ENCODE measurements at regions not wholly inside any gene's neighbourhood (a gene's known extent, or its start where the extent isn't known, plus 50 kb on each side); places are given as distances from the start of the nearest gene placed in this dataset.
"Not testable (repeated sequence)": the region's sequence is repeated elsewhere in the genome, so short reads cannot be mapped to it uniquely, and the experiment has no call there.

GRCh38 chr15:31681529-31682259, 348.6 kb upstream of the CHRNA7 start:
- not testable (repeated sequence) for DNase-seq (ENCODE audit: low spot score)

- DNase-seq (ENCODE audit: low spot score): not testable (repeated sequence)
Measured at GRCh38 chr15:31687088-31687487, 343.2 kb upstream of the CHRNA7 start.

DNA sequence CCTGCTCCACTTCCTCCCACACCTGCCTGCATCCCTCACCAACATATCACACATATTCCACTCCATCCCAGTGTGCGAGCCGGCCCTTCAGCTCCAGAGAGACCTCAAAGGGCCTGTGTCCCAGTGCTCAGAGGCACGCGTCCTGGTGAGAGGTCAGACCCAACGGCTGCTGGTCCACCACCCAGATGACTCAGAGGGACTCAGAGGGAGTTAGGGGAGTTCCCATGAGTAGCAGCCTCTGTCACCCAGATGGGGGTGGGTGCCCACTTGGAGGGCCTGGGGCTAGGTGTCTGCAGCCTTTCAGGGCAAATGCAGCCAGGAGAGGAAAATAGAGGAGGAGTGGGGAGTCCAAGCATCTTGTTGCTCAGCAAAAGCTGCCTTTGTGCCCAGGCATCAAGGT, 333.8 kb upstream of the CHRNA7 start:
- DNase-seq (ENCODE audit: low spot score): not testable (repeated sequence)

DNA sequence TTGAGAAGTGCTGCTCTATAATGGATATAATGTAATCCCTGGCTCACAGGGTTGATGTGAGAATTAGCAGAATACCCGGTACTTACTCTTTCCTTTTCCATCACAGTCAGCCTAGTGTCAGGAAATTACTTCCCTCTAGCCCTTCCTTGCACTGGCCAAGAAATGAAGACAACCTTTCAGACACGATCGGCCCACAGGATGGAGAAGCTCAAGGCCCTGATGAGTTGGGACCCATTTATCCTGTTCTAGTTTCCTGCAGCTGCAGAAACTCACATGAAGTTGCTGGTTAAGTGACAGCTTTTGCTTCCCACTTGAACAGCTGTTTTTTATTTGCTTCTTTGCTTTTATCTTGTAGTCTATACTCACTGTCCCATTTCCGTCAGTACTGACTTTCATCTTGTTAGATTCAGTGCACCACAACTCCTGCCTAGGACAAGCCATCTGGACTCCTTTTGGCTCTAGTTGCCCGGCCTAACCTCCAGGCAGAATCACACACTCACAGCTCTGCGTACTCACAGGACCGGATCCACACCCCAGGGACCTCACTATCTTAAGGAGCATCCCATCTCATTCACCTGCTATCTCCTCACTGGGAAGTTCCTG, 325.1 kb upstream of the CHRNA7 start:
- DNase-seq (ENCODE audit: low spot score): not testable (repeated sequence)

DNA sequence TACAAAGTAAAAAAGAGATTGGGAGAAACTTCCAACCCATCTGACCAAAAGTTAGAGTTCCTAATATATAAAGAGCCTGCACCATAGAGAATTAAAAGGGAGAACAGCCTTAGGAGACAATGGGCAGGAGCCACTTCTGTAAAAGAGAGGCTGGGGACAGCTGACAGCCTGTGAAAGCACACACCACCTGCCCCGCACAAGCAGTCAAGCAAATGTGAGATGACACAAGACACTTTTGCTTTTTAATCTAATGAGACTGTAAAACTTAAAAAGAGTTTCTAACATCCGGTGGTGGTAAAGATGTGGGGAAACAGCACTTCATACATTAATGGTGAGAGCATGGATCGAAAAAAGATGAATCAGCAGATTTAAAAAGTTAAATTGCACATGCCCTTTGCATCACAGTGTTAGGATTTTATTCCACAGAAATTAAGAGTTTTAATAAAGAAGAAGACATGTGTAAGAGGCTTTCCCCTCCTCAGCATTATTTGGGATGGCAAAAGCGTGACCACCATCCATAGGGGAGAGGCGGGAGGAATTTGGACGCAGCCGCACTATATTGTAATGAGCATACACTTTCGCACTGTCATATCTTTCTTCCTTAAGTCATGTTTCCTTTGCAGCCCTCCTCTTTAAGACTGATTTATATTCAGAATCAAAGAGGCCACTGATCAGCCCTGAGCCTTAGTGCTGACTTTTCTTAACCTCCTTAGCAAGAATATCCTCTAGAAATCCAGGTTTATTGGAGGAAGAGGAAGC, 322.2 kb upstream of the CHRNA7 start:
- DNase-seq (ENCODE audit: low spot score): not testable (repeated sequence)

GRCh38 chr15:31708703-31709327, 321.5 kb upstream of the CHRNA7 start:
- not testable (repeated sequence) for DNase-seq (ENCODE audit: low spot score)

DNA sequence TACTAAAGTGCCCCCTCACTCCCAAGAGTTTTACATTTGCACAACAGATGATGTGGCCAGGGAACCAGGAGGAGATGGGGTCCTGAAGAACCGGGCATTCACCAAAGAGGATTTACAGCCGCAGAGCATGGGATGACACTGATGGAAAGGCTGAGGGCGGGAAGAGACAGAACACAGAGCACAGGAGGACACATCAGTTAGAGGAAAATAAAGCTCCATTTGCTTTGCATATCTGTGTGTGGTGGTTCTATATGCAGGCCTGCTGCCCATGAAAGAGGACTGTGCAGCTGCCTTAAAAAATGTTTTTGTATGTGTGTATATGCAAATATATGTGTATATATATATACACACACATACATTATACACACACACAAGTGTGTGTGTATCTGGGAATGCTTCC, 320.8 kb upstream of the CHRNA7 start:
- not testable (repeated sequence) for DNase-seq (ENCODE audit: low spot score)

GRCh38 chr15:31710806-31711205, 319.5 kb upstream of the CHRNA7 start:
- not testable (repeated sequence) for DNase-seq (ENCODE audit: low spot score)

DNA sequence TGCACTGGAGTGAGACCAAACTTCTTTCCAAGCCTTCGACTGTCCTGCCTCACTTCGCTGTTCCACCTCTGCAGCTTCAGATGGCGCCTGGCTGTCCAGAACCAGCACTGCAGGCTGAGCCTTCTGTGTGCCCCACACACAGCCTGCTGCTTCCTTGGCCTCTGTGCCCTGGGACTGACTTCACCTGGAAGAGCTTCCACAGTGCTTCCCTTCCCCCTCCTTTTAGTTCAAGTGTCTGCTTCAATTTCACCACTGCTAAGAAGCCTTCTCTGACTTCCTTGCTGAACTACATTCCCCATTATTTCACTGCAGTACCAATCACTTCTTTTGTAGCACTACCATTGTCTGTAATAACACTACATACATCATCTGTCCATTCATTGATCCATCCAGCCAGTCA, 315.1 kb upstream of the CHRNA7 start:
- DNase-seq (ENCODE audit: low spot score): not testable (repeated sequence)

GRCh38 chr15:31718625-31719024, 311.7 kb upstream of the CHRNA7 start:
- not testable (repeated sequence) for DNase-seq (ENCODE audit: low spot score)

- DNase-seq (ENCODE audit: low spot score): not testable (repeated sequence)
Measured at GRCh38 chr15:31719396-31720022, 310.8 kb upstream of the CHRNA7 start.

GRCh38 chr15:31723019-31723418, 307.3 kb upstream of the CHRNA7 start:
- DNase-seq (ENCODE audit: low spot score): not testable (repeated sequence)

GRCh38 chr15:31724903-31725302, 305.4 kb upstream of the CHRNA7 start:
- DNase-seq (ENCODE audit: low spot score): not testable (repeated sequence)

- DNase-seq (ENCODE audit: low spot score): not testable (repeated sequence)
Measured at GRCh38 chr15:31725619-31726018, 304.7 kb upstream of the CHRNA7 start.

DNA sequence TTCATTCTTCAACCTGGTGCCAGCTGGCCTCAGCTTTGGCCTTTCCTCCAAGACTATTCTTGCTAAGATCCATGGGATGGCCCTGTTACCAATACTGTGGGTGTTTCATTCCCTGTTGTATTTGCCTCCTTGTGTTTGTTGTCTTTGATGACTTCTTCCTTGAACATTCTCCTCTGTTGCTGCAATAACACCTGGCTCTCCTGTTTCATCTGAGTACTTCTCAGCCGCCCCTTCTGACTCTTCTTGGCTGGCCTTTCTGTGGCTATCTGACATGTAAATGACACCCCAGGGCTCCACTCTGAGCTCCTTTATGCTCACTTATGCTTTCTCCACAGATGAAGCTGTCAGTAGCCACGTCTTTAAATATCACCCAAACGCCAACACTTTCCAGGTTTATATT, 302.7 kb upstream of the CHRNA7 start:
- no peak for DNase-seq (ENCODE audit: low spot score)

- DNase-seq (ENCODE audit: low spot score): no peak
Measured at GRCh38 chr15:31732726-31733125, 297.6 kb upstream of the CHRNA7 start.

DNA sequence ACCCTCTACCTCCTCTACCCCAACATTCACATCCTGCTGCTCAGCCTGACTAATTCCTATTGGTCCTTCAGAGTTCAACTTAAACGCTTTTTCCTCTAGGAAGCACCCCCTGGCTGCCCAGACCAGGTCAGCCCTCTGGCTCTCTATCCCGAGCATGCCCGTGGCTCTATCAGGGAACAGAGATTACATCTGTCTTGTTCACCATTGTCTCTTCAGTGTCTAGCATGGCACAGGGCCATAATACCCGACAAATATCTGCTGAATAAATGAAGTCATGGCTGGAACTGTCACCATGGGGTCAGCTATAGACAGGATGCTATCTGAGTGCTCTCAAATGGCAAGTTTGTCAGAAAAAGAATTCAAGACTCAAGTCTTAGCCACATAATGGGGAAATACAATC, 296.9 kb upstream of the CHRNA7 start:
- no peak for DNase-seq (ENCODE audit: low spot score)

- DNase-seq (ENCODE audit: low spot score): peak; percentile 78
Measured at GRCh38 chr15:31740203-31740602, 290.1 kb upstream of the CHRNA7 start.

DNA sequence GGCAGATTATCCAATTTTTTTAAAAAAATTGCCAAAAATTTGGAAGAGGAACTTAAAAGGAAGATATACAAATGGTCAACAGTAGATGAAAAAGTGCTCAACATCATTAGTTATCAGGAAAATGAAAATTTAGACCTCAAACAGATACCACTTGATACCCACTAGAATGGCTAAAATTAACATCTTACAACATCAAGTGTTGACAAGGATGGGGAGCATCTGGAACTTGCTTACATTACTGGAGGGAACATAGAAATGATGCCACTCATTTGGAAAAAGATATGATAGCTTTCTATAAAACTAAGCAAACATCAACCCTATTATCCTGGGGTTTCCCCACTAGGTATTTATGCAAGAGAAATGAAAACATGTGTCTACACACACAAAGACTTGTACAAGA, 284.5 kb upstream of the CHRNA7 start:
- DNase-seq (ENCODE audit: low spot score): no peak

DNA sequence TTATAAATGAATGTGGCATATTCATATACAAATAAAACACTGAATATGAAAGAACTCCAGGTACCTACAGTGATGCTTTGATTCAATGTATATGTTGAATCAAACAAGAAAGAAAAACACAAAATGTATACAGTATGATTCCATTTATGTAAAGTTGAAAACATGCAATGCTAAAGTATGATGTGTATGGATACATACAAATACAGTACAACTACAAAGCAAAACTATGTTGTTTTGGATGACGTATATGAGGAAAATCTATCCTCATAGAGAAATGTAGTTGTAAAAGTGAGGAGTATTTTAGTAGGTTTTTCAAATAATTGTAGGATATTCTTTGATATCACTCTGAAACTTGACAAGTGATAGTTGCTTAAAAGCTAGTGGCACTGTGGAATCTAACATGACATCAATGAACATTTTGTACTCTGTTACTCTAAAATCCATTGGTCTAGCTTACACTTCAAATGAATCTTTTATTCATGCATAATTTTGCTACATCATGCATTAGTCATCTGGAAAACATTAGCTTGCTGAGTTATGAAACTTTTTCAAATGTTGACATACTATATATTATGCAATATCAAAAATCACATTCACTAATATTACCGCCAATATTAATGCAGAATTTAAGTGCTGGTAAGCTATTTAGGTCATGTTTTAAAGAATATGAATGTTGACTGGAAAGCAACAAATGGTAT, 278.1 kb upstream of the CHRNA7 start:
- no peak for DNase-seq (ENCODE audit: low spot score)

DNA sequence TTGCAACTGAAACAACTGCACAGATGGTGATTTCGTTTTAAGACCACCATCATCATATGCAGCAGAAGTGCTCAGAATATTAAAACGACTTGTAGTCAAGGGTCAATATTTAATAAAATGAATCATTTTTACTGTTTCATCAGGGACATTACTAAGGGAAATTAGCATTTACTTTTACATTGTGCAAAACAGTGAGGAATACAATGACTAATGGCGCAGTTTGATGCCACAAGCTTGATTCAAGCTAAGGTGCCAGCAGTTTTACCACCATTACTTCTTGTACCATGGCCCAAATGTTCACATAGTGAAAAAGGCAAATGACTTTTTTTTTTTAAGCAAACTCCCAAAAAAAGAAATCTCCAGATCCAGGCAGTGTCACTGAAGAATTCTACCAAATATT, 277.4 kb upstream of the CHRNA7 start:
- no peak for DNase-seq (ENCODE audit: low spot score)
